GM12878 (cell line): ENCODE measurements at regions not wholly inside any gene's neighbourhood (a gene's known extent, or its start where the extent isn't known, plus 50 kb on each side); places are given as distances from the start of the nearest gene placed in this dataset.

Experiments
- MTA2 ChIP-seq: fragments of 450-650 bp; IDR thresholded peaks from 2 replicates; pipeline ENCODE4 v1.6.1; 2016; ENCODE audit warnings: low read depth, mild to moderate bottlenecking, moderate library complexity
- POLR2AphosphoS5 ChIP-seq: IDR thresholded peaks from 2 replicates; pipeline ENCODE4 v1.6.1; 2011; ENCODE audit warnings: mild to moderate bottlenecking, low read length, inconsistent platforms
- RFX5 ChIP-seq: IDR thresholded peaks from 2 replicates; pipeline ENCODE4 v1.6.1; 2011; ENCODE audit warnings: low read depth, low read length, improper control_type of control experiment
- TF ChIP-seq, protein P1 (sequence below), 3 experiments: IDR thresholded peaks in 2 of 3; conservative IDR thresholded peaks in 1 of 3; 2 replicates each; pipeline ENCODE4 v1.5.1; 2011; ENCODE audit warnings: low read depth in 3 of 3, low read length in 3 of 3, mild to moderate bottlenecking in 3 of 3, control low read depth in 2 of 3, moderate library complexity in 2 of 3, inconsistent platforms in 1 of 3, mixed read lengths in 1 of 3; ENCODE audit not compliant: control insufficient read depth in 2 of 3, insufficient read depth in 1 of 3; ENCODE audit errors: extremely low read depth in 1 of 3

- TF ChIP-seq RFX5 (no peak), MTA2 (no peak), POLR2AphosphoS5 (no peak)
- TF ChIP-seq, protein P1, sequence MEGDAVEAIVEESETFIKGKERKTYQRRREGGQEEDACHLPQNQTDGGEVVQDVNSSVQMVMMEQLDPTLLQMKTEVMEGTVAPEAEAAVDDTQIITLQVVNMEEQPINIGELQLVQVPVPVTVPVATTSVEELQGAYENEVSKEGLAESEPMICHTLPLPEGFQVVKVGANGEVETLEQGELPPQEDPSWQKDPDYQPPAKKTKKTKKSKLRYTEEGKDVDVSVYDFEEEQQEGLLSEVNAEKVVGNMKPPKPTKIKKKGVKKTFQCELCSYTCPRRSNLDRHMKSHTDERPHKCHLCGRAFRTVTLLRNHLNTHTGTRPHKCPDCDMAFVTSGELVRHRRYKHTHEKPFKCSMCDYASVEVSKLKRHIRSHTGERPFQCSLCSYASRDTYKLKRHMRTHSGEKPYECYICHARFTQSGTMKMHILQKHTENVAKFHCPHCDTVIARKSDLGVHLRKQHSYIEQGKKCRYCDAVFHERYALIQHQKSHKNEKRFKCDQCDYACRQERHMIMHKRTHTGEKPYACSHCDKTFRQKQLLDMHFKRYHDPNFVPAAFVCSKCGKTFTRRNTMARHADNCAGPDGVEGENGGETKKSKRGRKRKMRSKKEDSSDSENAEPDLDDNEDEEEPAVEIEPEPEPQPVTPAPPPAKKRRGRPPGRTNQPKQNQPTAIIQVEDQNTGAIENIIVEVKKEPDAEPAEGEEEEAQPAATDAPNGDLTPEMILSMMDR (IDR thresholded peaks at IDR 0.05 in 2 of 3, conservative IDR thresholded peaks at IDR 0.05 in 1 of 3; ENCODE audit: control insufficient read depth in 2 of 3, extremely low read depth in 1 of 3, insufficient read depth in 1 of 3, low read depth in 3 of 3, low read length in 3 of 3) = no peak
These were observed 73.5 kb downstream of the ADM start for GRCh38 chr11:10378362-10378761.
